ENCODE measurements at regions not wholly inside any gene's neighbourhood (a gene's known extent, or its start where the extent isn't known, plus 50 kb on each side); places are given as distances from the start of the nearest gene placed in this dataset.
"Not testable (repeated sequence)": the region's sequence is repeated elsewhere in the genome, so short reads cannot be mapped to it uniquely, and the experiment has no call there.

DNA sequence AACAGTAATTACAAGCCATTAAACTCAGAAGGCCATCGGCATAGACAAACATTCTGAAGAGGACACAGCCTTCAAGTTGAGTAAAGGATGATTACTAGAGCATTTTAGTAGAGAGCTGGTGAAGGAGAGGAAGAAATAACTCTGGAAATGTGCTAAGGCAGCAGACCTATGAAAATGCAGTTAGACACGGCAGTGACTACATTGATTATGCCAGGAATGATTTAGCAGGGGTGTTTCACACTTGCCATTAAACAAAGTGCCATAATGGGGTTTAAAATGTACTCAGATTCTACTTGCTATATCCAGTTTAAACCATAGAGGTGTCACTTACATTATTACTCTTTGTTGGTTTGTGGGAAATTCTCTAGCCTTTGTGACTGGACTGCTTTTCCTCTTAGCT, 372.3 kb downstream of the CPS1 start:
- Histone ChIP-seq H3K27me3 (ENCODE audit: insufficient read depth, low read length) (no peaks in the 10 kb centered on the region), H3K9me3 (ENCODE audit: low read depth, low read length) (no peaks in the 10 kb centered on the region), H2AFZ (ENCODE audit: low read length) (no peak overlapping the region), H3K4me2 (ENCODE audit: insufficient read depth, low read length) (no peak overlapping the region), H3K79me2 (ENCODE audit: insufficient read depth, low read length) (no peaks in the 10 kb centered on the region), H3K4me1 (ENCODE audit: insufficient read depth, low read length) (no peaks in the 10 kb centered on the region), H3K36me3 (ENCODE audit: insufficient read depth, low read length) (no peaks in the 10 kb centered on the region), H4K20me1 (ENCODE audit: insufficient read depth, low read length) (no peaks in the 10 kb centered on the region), H3K27ac (ENCODE audit: low read depth, low read length) (no peak overlapping the region), H3K4me3 (ENCODE audit: insufficient read depth, low read length) (no peak overlapping the region)
- no peak for DNase-seq (ENCODE audit: insufficient read length, low spot score, missing footprints)
- TF ChIP-seq, protein P1, sequence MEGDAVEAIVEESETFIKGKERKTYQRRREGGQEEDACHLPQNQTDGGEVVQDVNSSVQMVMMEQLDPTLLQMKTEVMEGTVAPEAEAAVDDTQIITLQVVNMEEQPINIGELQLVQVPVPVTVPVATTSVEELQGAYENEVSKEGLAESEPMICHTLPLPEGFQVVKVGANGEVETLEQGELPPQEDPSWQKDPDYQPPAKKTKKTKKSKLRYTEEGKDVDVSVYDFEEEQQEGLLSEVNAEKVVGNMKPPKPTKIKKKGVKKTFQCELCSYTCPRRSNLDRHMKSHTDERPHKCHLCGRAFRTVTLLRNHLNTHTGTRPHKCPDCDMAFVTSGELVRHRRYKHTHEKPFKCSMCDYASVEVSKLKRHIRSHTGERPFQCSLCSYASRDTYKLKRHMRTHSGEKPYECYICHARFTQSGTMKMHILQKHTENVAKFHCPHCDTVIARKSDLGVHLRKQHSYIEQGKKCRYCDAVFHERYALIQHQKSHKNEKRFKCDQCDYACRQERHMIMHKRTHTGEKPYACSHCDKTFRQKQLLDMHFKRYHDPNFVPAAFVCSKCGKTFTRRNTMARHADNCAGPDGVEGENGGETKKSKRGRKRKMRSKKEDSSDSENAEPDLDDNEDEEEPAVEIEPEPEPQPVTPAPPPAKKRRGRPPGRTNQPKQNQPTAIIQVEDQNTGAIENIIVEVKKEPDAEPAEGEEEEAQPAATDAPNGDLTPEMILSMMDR (IDR thresholded peaks at IDR 0.05; ENCODE audit: extremely low read depth, low read depth, low read length): no peak

DNA sequence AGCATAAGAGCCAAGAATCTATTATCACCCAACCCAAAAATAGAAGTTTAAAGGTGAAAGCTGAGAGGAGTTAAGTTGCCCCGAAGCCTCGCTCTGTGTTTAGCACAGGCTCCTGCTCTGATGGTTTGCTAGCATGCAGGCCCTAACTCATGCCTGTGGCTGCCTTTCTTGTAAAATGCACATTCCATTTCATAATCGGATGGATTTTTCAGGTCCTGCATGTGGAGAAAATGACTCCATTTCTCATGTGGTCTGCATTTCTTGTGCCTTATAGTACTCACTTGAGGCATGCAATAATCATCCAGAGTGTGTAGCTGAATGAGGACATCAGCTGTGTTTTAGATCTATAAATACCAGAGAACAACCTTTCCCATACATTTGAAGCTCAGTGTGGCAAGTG, 381.8 kb downstream of the CPS1 start:
- H3K9me3 ChIP-seq (ENCODE audit: low read depth, low read length): no peaks in the 10 kb centered on the region
- H2AFZ ChIP-seq (ENCODE audit: low read length): no peak overlapping the region
- no peaks in the 10 kb centered on the region for H3K4me1 ChIP-seq (ENCODE audit: insufficient read depth, low read length)
- H4K20me1 ChIP-seq (ENCODE audit: insufficient read depth, low read length): no peaks in the 10 kb centered on the region
- H3K4me2 ChIP-seq (ENCODE audit: insufficient read depth, low read length): no peak overlapping the region
- H3K4me3 ChIP-seq (ENCODE audit: insufficient read depth, low read length): no peak overlapping the region
- H3K79me2 ChIP-seq (ENCODE audit: insufficient read depth, low read length): no peaks in the 10 kb centered on the region
- TF ChIP-seq, protein P1 (IDR thresholded peaks at IDR 0.05; ENCODE audit: extremely low read depth, low read depth, low read length): no peak
- no peak for DNase-seq (ENCODE audit: insufficient read length, low spot score, missing footprints)
- no peaks in the 10 kb centered on the region for H3K27me3 ChIP-seq (ENCODE audit: insufficient read depth, low read length)
- no peaks in the 10 kb centered on the region for H3K36me3 ChIP-seq (ENCODE audit: insufficient read depth, low read length)
- H3K27ac ChIP-seq (ENCODE audit: low read depth, low read length): no peak overlapping the region

GRCh38 chr2:210946395-210946794, 390.0 kb downstream of the CPS1 start:
- H3K4me3 ChIP-seq (ENCODE audit: insufficient read depth, low read length): no peak overlapping the region
- H3K79me2 ChIP-seq (ENCODE audit: insufficient read depth, low read length): no peaks in the 10 kb centered on the region
- no peaks in the 10 kb centered on the region for H4K20me1 ChIP-seq (ENCODE audit: insufficient read depth, low read length)
- no peaks in the 10 kb centered on the region for H3K36me3 ChIP-seq (ENCODE audit: insufficient read depth, low read length)
- H3K27me3 ChIP-seq (ENCODE audit: insufficient read depth, low read length): no peaks in the 10 kb centered on the region
- no peaks in the 10 kb centered on the region for H3K9me3 ChIP-seq (ENCODE audit: low read depth, low read length)
- H3K27ac ChIP-seq (ENCODE audit: low read depth, low read length): no peak overlapping the region
- H3K4me1 ChIP-seq (ENCODE audit: insufficient read depth, low read length): no peaks in the 10 kb centered on the region
- no peak for DNase-seq (ENCODE audit: insufficient read length, low spot score, missing footprints)
- TF ChIP-seq, protein P1 (IDR thresholded peaks at IDR 0.05; ENCODE audit: extremely low read depth, low read depth, low read length): no peak
- H2AFZ ChIP-seq (ENCODE audit: low read length): no peak overlapping the region
- H3K4me2 ChIP-seq (ENCODE audit: insufficient read depth, low read length): no peak overlapping the region

DNA sequence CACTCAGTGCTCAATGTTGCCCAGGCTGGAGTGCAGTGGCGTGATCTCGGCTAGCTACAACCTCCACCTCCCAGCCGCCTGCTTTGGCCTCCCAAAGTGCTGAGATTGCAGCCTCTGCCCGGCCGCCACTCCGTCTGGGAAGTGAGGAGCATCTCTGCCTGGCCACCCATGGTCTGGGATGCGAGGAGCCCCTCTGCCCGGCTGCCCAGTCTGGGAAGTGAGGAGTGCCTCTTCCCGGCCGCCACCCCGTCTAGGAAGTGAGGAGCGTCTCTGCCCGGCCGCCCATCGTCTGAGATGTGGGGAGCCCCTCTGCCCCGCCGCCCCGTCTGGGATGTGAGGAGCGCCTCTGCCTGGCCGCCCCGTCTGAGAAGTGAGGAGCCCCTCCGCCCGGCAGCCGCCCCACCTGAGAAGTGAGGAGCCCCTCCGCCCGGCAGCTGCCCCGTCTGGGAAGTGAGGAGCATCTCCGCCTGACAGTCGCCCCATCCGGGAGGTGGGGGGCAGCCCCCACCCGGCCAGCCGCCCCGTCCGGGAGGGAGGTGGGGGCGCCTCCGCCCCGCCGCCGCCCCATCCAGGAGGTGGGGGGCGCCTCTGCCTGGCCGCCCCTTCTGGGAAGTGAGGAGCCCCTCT, 394.1 kb downstream of the CPS1 start:
- not testable (repeated sequence) for H3K27me3 ChIP-seq (ENCODE audit: insufficient read depth, low read length); DNase-seq (ENCODE audit: insufficient read length, low spot score, missing footprints); H3K27ac ChIP-seq (ENCODE audit: low read depth, low read length); H2AFZ ChIP-seq (ENCODE audit: low read length); H3K4me1 ChIP-seq (ENCODE audit: insufficient read depth, low read length); H3K4me3 ChIP-seq (ENCODE audit: insufficient read depth, low read length); H3K4me2 ChIP-seq (ENCODE audit: insufficient read depth, low read length); H3K79me2 ChIP-seq (ENCODE audit: insufficient read depth, low read length); H3K36me3 ChIP-seq (ENCODE audit: insufficient read depth, low read length); H3K9me3 ChIP-seq (ENCODE audit: low read depth, low read length); H4K20me1 ChIP-seq (ENCODE audit: insufficient read depth, low read length)

Data from osteoblast (primary cell).